Activated naive CD8-positive, alpha-beta T cell treated with anti-CD3 and anti-CD28 coated beads for 36 hours (primary cell): ENCODE measurements at regions not wholly inside any gene's neighbourhood (a gene's known extent, or its start where the extent isn't known, plus 50 kb on each side); places are given as distances from the start of the nearest gene placed in this dataset.
"Not testable (repeated sequence)": the region's sequence is repeated elsewhere in the genome, so short reads cannot be mapped to it uniquely, and the experiment has no call there.

Source experiments
- DNase-seq: peaks from one replicate; pipeline ENCODE4 v3.0.0; 2021
- H3K27ac Mint-ChIP-seq: one replicate; pipeline ENCODE4 v1.8.0; 2022; ENCODE audit warnings: mild to moderate bottlenecking, moderate library complexity, mixed read lengths
- H3K27me3 Mint-ChIP-seq: one replicate; pipeline ENCODE4 v1.8.0; 2022; ENCODE audit warnings: mild to moderate bottlenecking, mixed read lengths
- H3K36me3 Mint-ChIP-seq: one replicate; pipeline ENCODE4 v1.8.0; 2021; ENCODE audit warnings: mild to moderate bottlenecking, mixed read lengths
- H3K4me1 Mint-ChIP-seq: one replicate; pipeline ENCODE4 v1.8.0; 2021; ENCODE audit warnings: mixed read lengths
- H3K4me3 Mint-ChIP-seq: one replicate; pipeline ENCODE4 v1.8.0; 2022; ENCODE audit warnings: mild to moderate bottlenecking, moderate library complexity, mixed read lengths
- H3K9me3 Mint-ChIP-seq: one replicate; pipeline ENCODE4 v1.8.0; 2022; ENCODE audit warnings: mixed read lengths

DNA sequence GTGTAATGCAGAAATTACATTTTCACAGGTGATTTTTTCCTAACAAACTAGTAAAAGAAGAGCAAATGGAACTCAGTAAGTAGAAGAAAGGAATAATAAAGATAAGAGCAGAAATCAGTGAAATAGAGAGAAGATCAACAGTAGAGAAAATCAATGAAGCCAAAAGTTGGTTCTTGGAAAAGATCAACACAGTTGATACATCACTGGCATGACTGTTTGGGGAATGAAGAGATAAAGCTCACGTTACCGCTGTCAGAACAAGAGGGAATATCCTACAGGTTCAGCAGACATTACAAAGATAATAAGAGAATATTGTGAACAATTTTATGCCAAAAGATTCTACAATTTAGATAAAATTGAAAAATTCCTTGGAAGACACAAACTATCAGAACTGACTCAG is 146.4 kb downstream of the ACTR3B start:
- no peak overlapping the region for H3K27ac Mint-ChIP-seq
- DNase-seq = no peak
- no peaks in the 10 kb centered on the region for H3K4me1 Mint-ChIP-seq
- H3K27me3 Mint-ChIP-seq = no peaks in the 10 kb centered on the region
- no peaks in the 10 kb centered on the region for H3K36me3 Mint-ChIP-seq
- H3K9me3 Mint-ChIP-seq = no peaks in the 10 kb centered on the region
- H3K4me3 Mint-ChIP-seq = no peak overlapping the region

DNA sequence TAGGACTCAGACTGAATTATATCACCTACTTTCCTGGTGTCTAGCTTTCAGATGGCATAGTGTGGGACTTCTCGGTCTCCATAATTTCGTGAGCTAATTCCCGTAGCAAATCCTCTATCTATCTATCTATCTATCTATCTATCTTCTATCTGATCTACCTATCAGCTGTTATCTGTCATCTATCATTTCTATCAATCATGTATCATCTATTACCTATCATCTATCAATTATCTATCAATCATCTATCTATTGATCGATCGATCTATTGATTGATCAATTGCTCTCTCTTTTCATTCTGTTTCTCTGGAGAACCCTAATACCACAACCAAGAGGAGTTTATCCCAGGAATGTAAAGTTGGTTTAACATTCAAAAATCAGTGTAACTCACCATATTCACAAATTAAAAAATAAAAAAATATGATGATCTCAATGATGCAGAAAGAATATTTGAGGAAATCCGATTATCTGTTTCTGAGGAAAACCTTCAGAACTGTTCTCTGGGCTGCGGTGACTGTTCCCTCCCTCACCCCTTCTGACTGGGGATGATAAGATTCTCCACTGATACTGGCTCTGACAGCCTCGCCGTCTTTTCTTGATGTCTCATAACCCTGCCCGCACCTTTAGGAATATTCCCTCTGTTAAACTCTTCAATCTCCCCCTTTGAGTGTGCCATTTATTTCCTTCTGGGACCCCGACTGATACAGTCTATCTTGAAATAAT is 147.7 kb downstream of the ACTR3B start:
- no peak overlapping the region for H3K27ac Mint-ChIP-seq
- H3K36me3 Mint-ChIP-seq = no peaks in the 10 kb centered on the region
- no peak for DNase-seq
- H3K27me3 Mint-ChIP-seq = no peaks in the 10 kb centered on the region
- H3K4me1 Mint-ChIP-seq = no peaks in the 10 kb centered on the region
- no peak overlapping the region for H3K4me3 Mint-ChIP-seq
- H3K9me3 Mint-ChIP-seq = no peaks in the 10 kb centered on the region

DNA sequence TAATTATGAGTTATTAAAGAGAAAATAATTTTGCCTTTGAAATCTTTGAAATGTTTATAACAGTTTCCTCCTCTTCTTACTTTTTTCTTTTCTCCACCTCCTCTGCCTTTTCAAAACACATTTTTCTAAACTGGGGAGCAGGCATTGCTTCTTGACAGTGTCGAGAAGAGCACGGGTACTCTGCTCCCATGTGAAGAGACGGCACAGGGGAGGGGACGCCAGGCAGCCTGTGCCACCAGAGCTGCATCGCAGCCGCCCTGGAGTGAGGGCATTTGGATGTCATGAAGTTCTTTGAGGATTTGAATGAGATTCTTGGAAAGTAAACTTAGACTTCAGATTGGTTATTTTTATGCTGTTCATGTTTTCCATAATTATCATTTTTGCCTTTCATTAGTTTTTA is 149.7 kb downstream of the ACTR3B start:
- Mint-ChIP-seq H3K4me3 (no peak overlapping the region), H3K4me1 (no peaks in the 10 kb centered on the region), H3K27ac (no peak overlapping the region), H3K27me3 (no peaks in the 10 kb centered on the region), H3K9me3 (no peaks in the 10 kb centered on the region), H3K36me3 (no peaks in the 10 kb centered on the region)
- no peak for DNase-seq

DNA sequence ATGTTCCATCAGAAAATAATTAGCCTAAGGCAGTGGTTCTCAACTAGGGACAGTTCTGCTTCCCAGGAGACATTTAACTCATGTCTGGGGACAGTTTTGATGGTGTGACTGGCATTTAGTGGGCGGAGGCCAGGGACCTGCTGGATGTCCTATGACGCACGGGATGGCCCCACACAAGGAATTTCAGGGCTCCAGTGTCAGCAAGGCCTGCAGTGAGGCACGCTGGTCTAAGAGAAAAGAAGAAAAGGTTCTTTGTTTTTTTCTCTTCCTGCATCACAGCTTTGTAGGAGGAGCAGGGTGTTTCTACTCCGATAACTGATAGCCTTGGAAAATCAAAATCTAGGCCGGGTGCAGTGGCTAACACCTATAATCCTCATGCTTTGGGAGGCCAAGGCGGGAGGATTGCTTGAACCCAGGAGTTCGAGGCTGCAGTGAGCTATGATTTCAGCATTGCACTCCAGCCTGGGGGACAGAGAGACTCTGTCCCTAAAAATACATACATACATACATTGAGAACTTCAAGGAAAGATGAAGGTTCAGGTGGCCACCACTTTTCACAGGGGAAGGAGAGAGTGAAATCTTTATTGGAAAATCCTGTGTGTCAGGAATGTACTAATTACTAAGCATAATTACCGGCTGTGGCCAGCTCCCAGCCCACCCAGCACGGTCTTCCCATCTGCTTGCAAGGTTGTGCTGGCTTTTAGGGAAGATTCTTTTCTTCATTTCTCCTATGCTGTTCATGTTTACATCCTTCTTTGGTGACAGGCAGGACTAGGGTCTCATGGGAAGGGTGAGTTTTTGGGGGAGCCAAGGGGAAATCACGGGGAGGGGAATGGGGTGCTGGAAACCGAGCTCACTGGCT is 150.4 kb downstream of the ACTR3B start:
- H3K4me3 Mint-ChIP-seq = no peak overlapping the region
- no peak overlapping the region for H3K27ac Mint-ChIP-seq

DNA sequence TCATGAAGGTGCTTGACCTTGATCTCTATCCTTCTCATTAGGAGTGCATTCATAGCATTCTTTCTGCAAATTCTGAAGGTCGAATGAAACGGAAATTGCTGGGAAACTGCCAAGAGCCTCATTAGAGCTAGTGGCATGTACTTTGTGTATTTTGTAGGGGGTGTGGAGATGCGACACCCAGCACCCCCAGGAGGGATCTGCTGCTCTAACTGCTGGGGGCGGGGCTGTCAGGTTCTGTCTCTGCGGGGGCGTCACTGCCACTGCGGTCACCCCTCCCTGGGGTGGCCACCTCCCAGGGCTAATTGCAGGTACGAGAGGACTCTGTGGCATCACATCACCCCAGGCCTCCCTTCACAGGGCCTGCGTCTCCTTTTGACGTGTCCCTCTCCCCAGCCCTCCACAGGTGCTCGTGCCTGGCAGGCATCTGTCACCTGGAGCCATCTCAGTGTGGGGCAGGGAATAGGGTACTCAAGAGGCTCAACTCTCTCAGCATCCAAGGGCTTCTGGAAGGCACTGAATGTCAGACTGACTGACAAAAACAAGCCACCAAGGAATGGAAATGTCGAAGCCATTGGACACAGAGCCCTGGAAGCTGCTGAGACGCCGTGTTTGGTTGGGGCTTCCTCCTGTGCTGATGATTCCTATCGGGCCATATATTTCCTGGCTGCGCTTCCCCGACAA is 151.1 kb downstream of the ACTR3B start:
- no peak overlapping the region for H3K27ac Mint-ChIP-seq
- no peak for DNase-seq
- H3K27me3 Mint-ChIP-seq = no peaks in the 10 kb centered on the region
- no peaks in the 10 kb centered on the region for H3K4me1 Mint-ChIP-seq
- no peaks in the 10 kb centered on the region for H3K36me3 Mint-ChIP-seq
- H3K9me3 Mint-ChIP-seq = no peaks in the 10 kb centered on the region
- no peak overlapping the region for H3K4me3 Mint-ChIP-seq

More for the DNA sequence above, 150.4 kb downstream of the ACTR3B start:
- H3K9me3 Mint-ChIP-seq = no peaks in the 10 kb centered on the region
- H3K36me3 Mint-ChIP-seq = no peaks in the 10 kb centered on the region
- DNase-seq = no peak
- no peaks in the 10 kb centered on the region for H3K4me1 Mint-ChIP-seq
- H3K27me3 Mint-ChIP-seq = no peaks in the 10 kb centered on the region

DNA sequence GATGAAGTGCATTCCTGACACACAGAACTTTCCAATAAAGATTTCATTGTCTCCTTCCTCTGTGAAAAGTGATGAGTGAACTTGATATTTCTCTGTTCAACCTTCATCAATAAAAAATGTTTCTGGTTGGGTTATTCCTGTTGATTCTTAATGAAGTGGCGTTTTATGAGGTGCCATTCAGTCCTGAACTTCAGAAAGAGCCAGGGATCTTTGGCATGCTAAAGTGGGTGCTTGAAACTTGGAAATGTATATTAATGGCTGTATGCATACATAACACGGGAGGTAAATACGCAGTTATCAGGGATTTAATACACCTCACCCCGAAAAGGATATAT is 151.6 kb downstream of the ACTR3B start:
- no peak for DNase-seq
- no peak overlapping the region for H3K27ac Mint-ChIP-seq
- H3K36me3 Mint-ChIP-seq = no peaks in the 10 kb centered on the region
- H3K27me3 Mint-ChIP-seq = no peaks in the 10 kb centered on the region
- H3K9me3 Mint-ChIP-seq = no peaks in the 10 kb centered on the region
- H3K4me3 Mint-ChIP-seq = no peak overlapping the region
- H3K4me1 Mint-ChIP-seq = no peaks in the 10 kb centered on the region

DNA sequence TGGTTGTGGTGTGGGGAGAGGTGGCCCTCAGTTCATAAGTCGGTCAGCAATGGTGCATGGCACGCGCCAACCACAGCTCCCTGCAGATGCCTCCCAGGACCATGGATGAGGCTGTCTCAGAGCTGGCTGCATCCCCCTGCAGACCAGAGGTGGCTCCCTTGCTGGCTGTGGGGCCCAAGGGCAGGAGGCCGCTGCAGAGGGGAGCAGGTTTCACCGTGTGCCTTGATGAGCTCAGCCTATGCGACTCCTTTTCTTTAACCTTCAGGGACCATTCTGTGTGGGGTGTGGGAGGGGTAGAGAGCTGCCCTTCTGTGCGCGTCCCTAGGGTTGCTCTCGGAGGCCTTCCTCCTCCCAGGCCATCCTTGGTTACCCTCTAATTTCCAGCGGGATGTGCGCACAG is 152.4 kb downstream of the ACTR3B start:
- no peak for DNase-seq
- no peaks in the 10 kb centered on the region for H3K4me1 Mint-ChIP-seq
- no peak overlapping the region for H3K4me3 Mint-ChIP-seq
- no peaks in the 10 kb centered on the region for H3K36me3 Mint-ChIP-seq
- H3K9me3 Mint-ChIP-seq = no peaks in the 10 kb centered on the region
- H3K27ac Mint-ChIP-seq = no peak overlapping the region
- H3K27me3 Mint-ChIP-seq = no peaks in the 10 kb centered on the region

DNA sequence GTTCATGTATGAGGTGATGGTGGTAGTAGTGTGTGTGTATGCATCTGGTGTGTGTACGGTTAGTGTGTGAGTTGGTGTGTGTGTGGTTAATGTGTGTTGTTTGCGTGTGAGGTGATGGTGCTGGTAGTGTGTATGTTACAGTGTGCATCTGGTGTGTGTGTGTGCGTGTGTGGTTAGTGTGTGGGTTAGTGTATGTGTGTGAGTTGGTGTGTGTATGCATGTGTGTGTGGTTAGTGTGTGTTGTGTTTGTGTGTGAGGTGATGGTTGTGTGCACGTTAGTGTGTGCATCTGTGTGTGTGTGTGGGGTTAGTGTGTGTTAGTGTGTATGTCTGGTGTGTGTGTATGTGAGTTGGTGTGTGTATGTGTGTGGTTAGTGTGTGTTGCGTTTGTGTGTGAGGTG is 153.0 kb downstream of the ACTR3B start:
- Mint-ChIP-seq H3K36me3 (no peaks in the 10 kb centered on the region), H3K4me3 (no peak overlapping the region), H3K27me3 (no peaks in the 10 kb centered on the region), H3K9me3 (no peaks in the 10 kb centered on the region), H3K4me1 (no peaks in the 10 kb centered on the region), H3K27ac (no peak overlapping the region)
- no peak for DNase-seq

DNA sequence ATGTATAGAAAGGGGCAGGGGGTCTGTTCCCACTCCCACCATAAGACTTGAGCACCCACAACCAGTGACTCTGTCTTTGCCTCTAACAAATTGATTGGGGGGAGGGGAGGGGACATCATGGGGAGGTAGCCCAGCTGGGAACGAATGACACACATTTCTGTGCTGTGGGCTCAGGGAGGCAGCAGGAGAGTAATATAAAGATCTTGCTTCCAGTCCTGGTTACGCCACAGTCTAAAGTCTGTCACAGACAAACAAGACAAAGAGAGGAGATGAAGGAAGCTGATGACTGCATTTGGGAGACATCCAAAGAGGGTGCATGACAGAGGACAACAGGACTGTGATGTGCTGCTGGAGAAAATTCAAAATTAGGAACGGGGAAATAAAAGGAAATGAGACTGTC is 153.9 kb downstream of the ACTR3B start:
- Mint-ChIP-seq H3K27me3 (no peaks in the 10 kb centered on the region), H3K4me1 (no peaks in the 10 kb centered on the region), H3K9me3 (no peaks in the 10 kb centered on the region), H3K36me3 (no peaks in the 10 kb centered on the region), H3K4me3 (no peak overlapping the region), H3K27ac (no peak overlapping the region)
- no peak for DNase-seq

DNA sequence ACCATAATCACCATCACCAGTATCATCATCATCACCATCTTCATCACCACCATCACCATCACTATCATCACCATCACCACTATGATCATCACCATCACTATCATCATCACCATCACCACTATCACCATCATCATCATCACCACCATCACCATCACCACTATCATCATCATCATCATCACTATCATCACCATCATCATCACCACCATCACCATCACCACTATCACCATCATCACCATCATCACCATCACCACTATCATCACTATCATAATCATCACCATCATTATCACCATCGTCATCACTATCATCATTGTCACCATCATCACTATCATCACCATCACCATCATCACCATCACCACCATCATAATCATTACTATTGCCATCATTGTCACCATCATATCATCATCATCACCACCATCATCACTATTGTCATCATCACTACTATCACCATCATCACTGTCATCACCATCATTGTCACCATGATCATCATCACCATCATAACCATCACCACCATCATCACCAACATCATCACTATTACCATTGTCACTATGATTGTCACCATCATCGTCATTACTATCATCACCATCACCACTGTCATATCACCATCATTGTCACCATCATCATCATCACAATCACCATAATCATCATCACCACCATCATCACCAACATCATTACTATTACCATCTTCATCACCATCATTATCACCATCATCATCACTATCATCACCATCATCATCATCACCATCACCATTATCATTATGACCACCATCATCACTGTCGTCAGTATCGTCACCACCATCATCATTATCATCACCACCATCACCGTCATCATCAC is 154.7 kb downstream of the ACTR3B start:
- Mint-ChIP-seq H3K27ac (no peak overlapping the region), H3K4me3 (no peak overlapping the region), H3K27me3 (no peaks in the 10 kb centered on the region), H3K36me3 (no peaks in the 10 kb centered on the region), H3K4me1 (no peaks in the 10 kb centered on the region), H3K9me3 (no peaks in the 10 kb centered on the region)
- DNase-seq = no peak

DNA sequence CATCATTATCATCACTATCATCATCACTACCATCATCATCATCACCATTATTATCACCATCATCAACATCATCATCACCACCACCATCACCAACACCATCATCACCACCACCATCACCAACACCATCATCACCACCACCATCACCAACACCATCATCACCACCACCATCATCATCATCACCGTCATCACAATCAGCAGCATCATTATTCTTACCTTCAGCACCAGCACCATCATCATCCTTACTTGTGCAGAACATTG is 155.2 kb downstream of the ACTR3B start:
- H3K36me3 Mint-ChIP-seq, H3K27me3 Mint-ChIP-seq, H3K9me3 Mint-ChIP-seq, H3K4me1 Mint-ChIP-seq, DNase-seq, H3K27ac Mint-ChIP-seq, H3K4me3 Mint-ChIP-seq: not testable (repeated sequence)

DNA sequence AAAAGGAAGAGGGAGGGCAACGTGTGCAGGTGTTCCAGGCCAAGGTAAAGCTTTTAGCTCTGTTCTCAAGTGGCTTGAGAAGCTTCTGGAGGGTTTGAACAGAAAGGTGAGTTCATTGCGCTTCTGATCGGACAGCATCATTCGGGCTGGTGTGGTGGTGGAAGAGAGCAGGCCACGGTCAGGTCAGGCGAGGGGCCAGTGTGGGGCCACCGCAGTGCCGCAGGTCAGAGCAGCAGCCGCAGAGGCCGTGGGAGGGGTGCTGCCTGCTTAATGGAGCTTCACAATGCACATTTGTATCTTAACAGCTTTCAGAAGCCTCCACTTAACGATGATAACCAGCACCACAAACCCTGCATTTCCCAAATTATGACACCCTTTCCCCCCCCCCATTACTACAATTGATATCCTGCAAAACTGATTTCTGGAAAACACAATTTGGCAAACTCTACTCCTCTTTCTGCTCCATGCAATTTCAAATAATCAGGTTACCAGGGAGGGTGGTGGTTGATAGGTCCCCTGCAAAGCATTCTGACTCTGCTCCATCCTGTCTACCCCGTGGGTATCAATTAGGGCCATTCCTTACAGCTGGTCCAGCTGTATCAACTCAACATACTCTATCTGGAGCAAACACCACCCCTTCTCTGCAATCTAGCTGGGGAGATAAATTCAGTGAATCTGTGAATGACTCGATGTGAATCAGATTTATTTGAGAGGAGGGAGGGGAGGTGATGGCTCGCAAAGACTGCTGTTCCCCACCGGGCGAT is 162.9 kb downstream of the ACTR3B start:
- no peak overlapping the region for H3K27ac Mint-ChIP-seq
- peaks cover 11% of the 10 kb centered on the region for H3K9me3 Mint-ChIP-seq
- H3K36me3 Mint-ChIP-seq = peaks cover 9% of the 10 kb centered on the region
- DNase-seq = no peak
- no peak overlapping the region for H3K4me3 Mint-ChIP-seq
- peaks cover 4% of the 10 kb centered on the region for H3K4me1 Mint-ChIP-seq
- H3K27me3 Mint-ChIP-seq = peaks cover 37% of the 10 kb centered on the region

DNA sequence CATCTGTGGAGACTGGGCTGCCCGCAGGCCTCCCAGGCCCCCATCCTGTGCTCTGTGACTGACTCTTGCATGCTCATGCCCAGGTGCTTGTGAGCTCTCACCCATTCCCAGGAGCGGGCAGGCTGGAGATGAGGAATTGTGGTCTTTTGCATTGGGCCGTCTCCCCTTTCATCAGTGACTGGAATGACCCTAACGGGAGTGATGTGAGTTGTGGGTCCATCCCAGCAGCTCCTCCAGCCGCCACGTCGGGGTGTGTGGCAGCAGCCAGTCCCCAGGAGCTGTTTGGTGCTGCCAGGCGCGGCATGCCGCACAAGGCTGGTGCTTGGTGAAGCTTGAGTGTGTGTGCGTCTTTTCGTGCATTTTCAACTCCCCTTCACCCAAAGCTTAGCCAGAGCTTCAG is 164.2 kb downstream of the ACTR3B start:
- Mint-ChIP-seq H3K4me1 (peaks cover 4% of the 10 kb centered on the region), H3K36me3 (peaks cover 9% of the 10 kb centered on the region), H3K9me3 (peaks cover 11% of the 10 kb centered on the region), H3K4me3 (no peak overlapping the region), H3K27me3 (peaks cover 41% of the 10 kb centered on the region), H3K27ac (no peak overlapping the region)
- no peak for DNase-seq

DNA sequence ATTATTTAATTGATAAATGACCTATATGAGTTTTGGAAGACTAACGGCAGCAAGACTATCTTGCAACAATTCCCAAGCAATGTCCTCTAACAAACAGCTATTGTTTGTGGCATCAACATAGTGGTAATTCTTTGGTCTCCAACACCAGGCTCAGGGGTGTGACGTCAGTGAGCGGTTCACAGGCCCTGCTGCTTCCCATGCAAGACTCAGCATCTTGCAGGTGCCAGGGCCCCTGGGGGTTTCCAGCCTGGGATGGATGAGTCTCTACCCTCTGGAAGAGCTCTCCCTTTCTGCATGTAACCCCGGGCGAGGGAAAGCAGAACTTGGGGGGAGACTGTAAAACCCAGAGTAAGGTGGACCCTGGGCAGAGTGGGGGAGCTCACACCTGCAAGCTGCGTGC is 164.7 kb downstream of the ACTR3B start:
- Mint-ChIP-seq H3K36me3 (peaks cover 11% of the 10 kb centered on the region), H3K9me3 (peaks cover 12% of the 10 kb centered on the region), H3K4me3 (no peak overlapping the region)

More for the DNA sequence above, 164.7 kb downstream of the ACTR3B start:
- peaks cover 41% of the 10 kb centered on the region for H3K27me3 Mint-ChIP-seq
- H3K27ac Mint-ChIP-seq = no peak overlapping the region
- H3K4me1 Mint-ChIP-seq = peaks cover 4% of the 10 kb centered on the region
- DNase-seq = no peak
